DND-41 (cell line): ENCODE measurements at regions not wholly inside any gene's neighbourhood (a gene's known extent, or its start where the extent isn't known, plus 50 kb on each side); places are given as distances from the start of the nearest gene placed in this dataset.

Experiments
- CTCF ChIP-seq: IDR thresholded peaks from 2 replicates; pipeline ENCODE4 v1.5.1; 2012; ENCODE audit warnings: borderline replicate concordance, low read length, moderate library complexity, mild to moderate bottlenecking; ENCODE audit not compliant: poor library complexity, severe bottlenecking; ENCODE audit errors: extremely low read depth
- EZH2 ChIP-seq: IDR thresholded peaks from 3 replicates; pipeline ENCODE4 v1.6.1; 2012; ENCODE audit warnings: borderline replicate concordance, low read depth, mild to moderate bottlenecking, moderate library complexity, low read length, inconsistent platforms; ENCODE audit not compliant: severe bottlenecking

DNA sequence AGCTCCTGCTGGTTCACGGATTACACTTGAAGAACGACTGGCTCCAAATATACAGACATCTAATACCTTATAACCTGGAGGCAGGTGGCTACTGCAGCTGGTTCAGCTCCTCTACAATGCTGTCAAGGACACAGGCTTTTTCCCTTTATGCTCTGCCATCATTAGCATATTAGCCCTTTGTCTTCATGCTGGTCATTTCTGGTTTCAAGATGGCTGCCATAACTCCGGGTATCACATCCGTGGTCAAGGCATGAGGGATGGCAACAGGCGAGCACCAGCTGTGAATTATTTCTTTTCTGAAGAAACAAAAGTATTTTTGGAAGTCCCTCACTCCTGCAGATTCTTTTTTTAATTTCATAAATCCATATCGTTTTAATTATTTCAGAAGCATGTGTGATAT lies 124.3 kb upstream of the MED13 start:
- TF ChIP-seq CTCF, result no peak
- TF ChIP-seq EZH2, result no peak
